Central memory CD8-positive, alpha-beta T cell (primary cell): ENCODE measurements at regions not wholly inside any gene's neighbourhood (a gene's known extent, or its start where the extent isn't known, plus 50 kb on each side); places are given as distances from the start of the nearest gene placed in this dataset.

Source experiments
- ATAC-seq: fragments of 150-1000 bp; cut with Tn5 transposase; replicated peaks from 2 replicates; pipeline ENCODE4 v1.10.0; 2022; ENCODE audit warnings: mild to moderate bottlenecking, moderate FRiP score, moderate number of reproducible peaks; ENCODE audit not compliant: poor library complexity, severe bottlenecking; ENCODE audit errors: extremely low read depth
- DNase-seq, 2 donors: peaks; one replicate each; pipeline ENCODE4 v3.0.0; 2021; ENCODE audit warnings: low spot score in 2 of 2
- H3K27ac Mint-ChIP-seq: one replicate; pipeline ENCODE4 v1.8.0; 2022; ENCODE audit warnings: low read depth, mild to moderate bottlenecking, moderate library complexity, mixed read lengths
- H3K27me3 Mint-ChIP-seq: one replicate; pipeline ENCODE4 v1.8.0; 2022; ENCODE audit warnings: mixed read lengths
- H3K36me3 Mint-ChIP-seq: one replicate; pipeline ENCODE4 v1.8.0; 2022; ENCODE audit warnings: mild to moderate bottlenecking, moderate library complexity, mixed read lengths; ENCODE audit not compliant: insufficient read depth
- H3K4me1 Mint-ChIP-seq: one replicate; pipeline ENCODE4 v1.8.0; 2022; ENCODE audit warnings: mixed read lengths
- H3K4me3 Mint-ChIP-seq: one replicate; pipeline ENCODE4 v1.8.0; 2022; ENCODE audit warnings: mild to moderate bottlenecking, moderate library complexity, mixed read lengths
- H3K9me3 Mint-ChIP-seq: one replicate; pipeline ENCODE4 v1.8.0; 2022; ENCODE audit warnings: mixed read lengths

GRCh38 chr6:141669141-141669540 is 463.6 kb upstream of the GJE1 start:
- Mint-ChIP-seq H3K27ac (no peak overlapping the region), H3K27me3 (peaks cover 70% of the 10 kb centered on the region), H3K9me3 (no peaks in the 10 kb centered on the region), H3K4me1 (no peaks in the 10 kb centered on the region), H3K4me3 (no peak overlapping the region), H3K36me3 (no peaks in the 10 kb centered on the region)
- ATAC-seq, result no peak
- no peak for DNase-seq

GRCh38 chr6:141667580-141668309 is 465.0 kb upstream of the GJE1 start:
- Mint-ChIP-seq H3K4me1 (no peaks in the 10 kb centered on the region), H3K27me3 (peaks cover 58% of the 10 kb centered on the region), H3K27ac (no peak overlapping the region), H3K36me3 (no peaks in the 10 kb centered on the region), H3K4me3 (no peak overlapping the region), H3K9me3 (no peaks in the 10 kb centered on the region)
- no peak for DNase-seq
- no peak for ATAC-seq

GRCh38 chr6:141666187-141666586 is 466.5 kb upstream of the GJE1 start:
- no peak for DNase-seq
- H3K4me1 Mint-ChIP-seq, result no peaks in the 10 kb centered on the region
- ATAC-seq, result no peak
- H3K36me3 Mint-ChIP-seq, result no peaks in the 10 kb centered on the region
- no peaks in the 10 kb centered on the region for H3K9me3 Mint-ChIP-seq
- H3K4me3 Mint-ChIP-seq, result no peak overlapping the region
- H3K27ac Mint-ChIP-seq, result no peak overlapping the region
- H3K27me3 Mint-ChIP-seq, result peaks cover 43% of the 10 kb centered on the region

- Mint-ChIP-seq H3K4me3 (no peak overlapping the region), H3K4me1 (no peaks in the 10 kb centered on the region)
These were observed 468.0 kb upstream of the GJE1 start for GRCh38 chr6:141664744-141665143.

GRCh38 chr6:141659582-141659981 is 473.1 kb upstream of the GJE1 start:
- DNase-seq (no peak), ATAC-seq (no peak)
- Mint-ChIP-seq H3K4me1 (no peaks in the 10 kb centered on the region), H3K27ac (no peak overlapping the region), H3K27me3 (peaks cover 8% of the 10 kb centered on the region), H3K4me3 (no peak overlapping the region), H3K9me3 (peaks cover 1% of the 10 kb centered on the region), H3K36me3 (no peaks in the 10 kb centered on the region)

More at GRCh38 chr6:141664744-141665143, 468.0 kb upstream of the GJE1 start:
- Mint-ChIP-seq H3K9me3 (no peaks in the 10 kb centered on the region), H3K27me3 (peaks cover 39% of the 10 kb centered on the region), H3K27ac (no peak overlapping the region), H3K36me3 (no peaks in the 10 kb centered on the region)
- DNase-seq (no peak), ATAC-seq (no peak)

- ATAC-seq (no peak), DNase-seq (no peak)
- Mint-ChIP-seq H3K4me1 (no peaks in the 10 kb centered on the region), H3K4me3 (no peak overlapping the region), H3K36me3 (no peaks in the 10 kb centered on the region), H3K9me3 (peaks cover 6% of the 10 kb centered on the region), H3K27ac (no peak overlapping the region), H3K27me3 (peaks cover 13% of the 10 kb centered on the region)
These were observed 474.0 kb upstream of the GJE1 start for GRCh38 chr6:141658696-141659095.

- DNase-seq (no peak), ATAC-seq (no peak)
- H3K27me3 Mint-ChIP-seq, result peaks cover 13% of the 10 kb centered on the region
- H3K4me3 Mint-ChIP-seq, result no peak overlapping the region
- no peak overlapping the region for H3K27ac Mint-ChIP-seq
- no peaks in the 10 kb centered on the region for H3K36me3 Mint-ChIP-seq
- no peaks in the 10 kb centered on the region for H3K4me1 Mint-ChIP-seq
- H3K9me3 Mint-ChIP-seq, result peaks cover 6% of the 10 kb centered on the region
These were observed 474.9 kb upstream of the GJE1 start for GRCh38 chr6:141657812-141658211.

- H3K4me1 Mint-ChIP-seq, result no peaks in the 10 kb centered on the region
- ATAC-seq, result no peak
- no peak overlapping the region for H3K4me3 Mint-ChIP-seq
- no peak overlapping the region for H3K27ac Mint-ChIP-seq
- peaks cover 13% of the 10 kb centered on the region for H3K27me3 Mint-ChIP-seq
- peaks cover 6% of the 10 kb centered on the region for H3K9me3 Mint-ChIP-seq
- no peaks in the 10 kb centered on the region for H3K36me3 Mint-ChIP-seq
- DNase-seq, result no peak
These were observed 479.1 kb upstream of the GJE1 start for GRCh38 chr6:141653590-141653989.

GRCh38 chr6:141641951-141642350 is 490.8 kb upstream of the GJE1 start:
- no peaks in the 10 kb centered on the region for H3K27me3 Mint-ChIP-seq

GRCh38 chr6:141641406-141641805 is 491.3 kb upstream of the GJE1 start:
- DNase-seq, result no peak
- H3K27me3 Mint-ChIP-seq, result no peaks in the 10 kb centered on the region
- H3K27ac Mint-ChIP-seq, result no peak overlapping the region
- H3K9me3 Mint-ChIP-seq, result no peaks in the 10 kb centered on the region
- no peaks in the 10 kb centered on the region for H3K36me3 Mint-ChIP-seq
- no peak overlapping the region for H3K4me3 Mint-ChIP-seq
- no peak for ATAC-seq
- H3K4me1 Mint-ChIP-seq, result no peaks in the 10 kb centered on the region

More at GRCh38 chr6:141641951-141642350, 490.8 kb upstream of the GJE1 start:
- Mint-ChIP-seq H3K4me3 (no peak overlapping the region), H3K9me3 (no peaks in the 10 kb centered on the region), H3K27ac (no peak overlapping the region), H3K4me1 (no peaks in the 10 kb centered on the region), H3K36me3 (no peaks in the 10 kb centered on the region)
- ATAC-seq (no peak), DNase-seq (no peak)

- no peaks in the 10 kb centered on the region for H3K9me3 Mint-ChIP-seq
- H3K4me1 Mint-ChIP-seq, result no peaks in the 10 kb centered on the region
- H3K36me3 Mint-ChIP-seq, result peaks cover 3% of the 10 kb centered on the region
- DNase-seq (no peak), ATAC-seq (no peak)
- H3K27me3 Mint-ChIP-seq, result no peaks in the 10 kb centered on the region
- no peak overlapping the region for H3K27ac Mint-ChIP-seq
- H3K4me3 Mint-ChIP-seq, result no peak overlapping the region
These were observed 497.1 kb upstream of the GJE1 start for GRCh38 chr6:141635621-141636020.

GRCh38 chr6:141634269-141634668 is 498.5 kb upstream of the GJE1 start:
- Mint-ChIP-seq H3K4me3 (no peak overlapping the region), H3K27ac (no peak overlapping the region), H3K36me3 (peaks cover 3% of the 10 kb centered on the region), H3K4me1 (no peaks in the 10 kb centered on the region), H3K9me3 (no peaks in the 10 kb centered on the region), H3K27me3 (no peaks in the 10 kb centered on the region)
- DNase-seq, result no peak
- no peak for ATAC-seq

- H3K27ac Mint-ChIP-seq, result no peak overlapping the region
- no peak overlapping the region for H3K4me3 Mint-ChIP-seq
- H3K36me3 Mint-ChIP-seq, result no peaks in the 10 kb centered on the region
- H3K4me1 Mint-ChIP-seq, result no peaks in the 10 kb centered on the region
- DNase-seq (no peak), ATAC-seq (no peak)
- H3K27me3 Mint-ChIP-seq, result peaks cover 15% of the 10 kb centered on the region
- no peaks in the 10 kb centered on the region for H3K9me3 Mint-ChIP-seq
These were observed 508.4 kb upstream of the GJE1 start for GRCh38 chr6:141624301-141624700.
